Activated CD4-positive, alpha-beta memory T cell treated with anti-CD3 and anti-CD28 coated beads, Interleukin-2, amount 10 ng/mL, durations not matched to agents 7 days and 5 days (primary cell): ENCODE measurements at regions not wholly inside any gene's neighbourhood (a gene's known extent, or its start where the extent isn't known, plus 50 kb on each side); places are given as distances from the start of the nearest gene placed in this dataset.

Source experiments
- CTCF ChIA-PET: fragments of 350-600 bp; sonication (Branson Sonifier 250); formaldehyde crosslinking; loops from one replicate; lab custom pipeline; 2021; ENCODE audit warnings: antibody characterized with exemption, inconsistent platforms; lab: Charles Lee
- POLR2A ChIA-PET: fragments of 350-600 bp; sonication (Branson Sonifier 250); formaldehyde crosslinking; loops from one replicate; lab custom pipeline; 2021; ENCODE audit warnings: antibody characterized with exemption; lab: Charles Lee
- DNase-seq: peaks from one replicate; pipeline ENCODE4 v3.0.0-alpha.2; 2020
- H3K27ac Mint-ChIP-seq: one replicate; pipeline ENCODE4 v1.8.0; 2021; ENCODE audit warnings: mild to moderate bottlenecking, mixed read lengths
- H3K27me3 Mint-ChIP-seq: one replicate; pipeline ENCODE4 v1.8.0; 2021; ENCODE audit warnings: mixed read lengths
- H3K36me3 Mint-ChIP-seq: one replicate; pipeline ENCODE4 v1.8.0; 2021; ENCODE audit warnings: low read depth, mixed read lengths
- H3K4me1 Mint-ChIP-seq: one replicate; pipeline ENCODE4 v1.8.0; 2021; ENCODE audit warnings: mixed read lengths
- H3K4me3 Mint-ChIP-seq: one replicate; pipeline ENCODE4 v1.8.0; 2021; ENCODE audit warnings: mild to moderate bottlenecking, mixed read lengths
- H3K9me3 Mint-ChIP-seq: one replicate; pipeline ENCODE4 v1.8.0; 2021; ENCODE audit warnings: mixed read lengths

DNA sequence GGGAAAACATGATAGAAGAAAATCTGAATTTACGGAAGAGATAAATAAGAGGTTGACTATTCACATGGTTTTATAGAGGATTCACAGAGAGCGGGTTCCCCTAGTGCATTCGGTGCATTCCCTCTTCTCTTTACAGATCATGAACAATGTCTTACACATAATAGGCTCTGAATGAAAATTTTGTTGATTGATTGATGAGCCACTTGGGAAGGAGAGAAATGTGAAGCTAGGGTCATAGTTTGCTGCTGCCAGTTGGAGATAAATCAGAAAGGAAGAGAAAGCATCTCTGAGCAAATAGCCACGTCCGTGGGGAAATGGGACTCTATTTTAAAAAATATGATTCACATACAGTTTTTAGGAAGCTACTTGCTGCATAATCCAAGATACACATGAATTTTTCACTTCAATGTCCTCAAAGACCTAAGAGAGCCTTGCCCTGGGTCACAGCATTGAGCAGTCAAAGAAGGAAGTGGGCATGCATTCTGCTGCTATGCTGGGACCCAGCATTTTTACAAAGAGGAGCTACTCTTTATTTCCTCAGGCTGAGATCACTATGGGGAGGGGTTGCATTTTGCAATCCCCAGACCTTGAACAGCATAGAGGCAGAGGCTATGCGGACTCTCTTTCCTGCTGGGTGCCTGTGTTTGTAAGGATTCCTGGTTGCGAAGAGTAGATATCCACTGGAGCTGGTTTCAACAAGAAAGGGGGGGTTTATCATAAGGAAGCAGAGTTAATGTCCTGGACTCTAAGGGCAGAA, 395.3 kb downstream of the TSN start:
- CTCF ChIA-PET: no interaction called here

DNA sequence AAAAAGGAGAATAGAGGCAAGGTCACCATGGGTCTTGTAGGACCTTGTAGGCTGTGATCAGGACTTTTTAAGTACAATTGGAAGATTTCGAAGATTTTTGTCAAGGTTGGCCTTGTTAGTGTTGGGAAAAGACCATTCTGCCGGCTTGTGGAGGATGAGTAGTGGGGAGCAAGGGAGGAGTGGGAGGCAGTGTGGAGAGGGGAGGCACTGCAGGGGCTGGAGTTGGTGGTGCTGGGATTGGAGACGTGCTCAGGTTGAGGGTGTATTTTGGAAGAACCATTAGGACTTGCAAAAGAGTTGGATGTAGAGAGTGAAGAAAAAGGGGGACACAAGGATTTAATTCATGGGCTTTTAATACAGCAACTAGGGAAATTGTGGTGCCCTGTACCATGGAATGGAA, 397.1 kb downstream of the TSN start:
- ChIA-PET POLR2A (no interaction called here), CTCF (no interaction called here)
- Mint-ChIP-seq H3K27me3 (no peaks in the 10 kb centered on the region), H3K4me3 (no peak overlapping the region), H3K36me3 (no peaks in the 10 kb centered on the region), H3K4me1 (no peaks in the 10 kb centered on the region), H3K9me3 (no peaks in the 10 kb centered on the region), H3K27ac (no peak overlapping the region)
- no peak for DNase-seq

More for the DNA sequence above, 395.3 kb downstream of the TSN start:
- DNase-seq: no peak
- Mint-ChIP-seq H3K27me3 (no peaks in the 10 kb centered on the region), H3K4me1 (no peaks in the 10 kb centered on the region), H3K9me3 (no peaks in the 10 kb centered on the region), H3K4me3 (no peak overlapping the region), H3K27ac (no peak overlapping the region), H3K36me3 (no peaks in the 10 kb centered on the region)
- POLR2A ChIA-PET: no interaction called here

DNA sequence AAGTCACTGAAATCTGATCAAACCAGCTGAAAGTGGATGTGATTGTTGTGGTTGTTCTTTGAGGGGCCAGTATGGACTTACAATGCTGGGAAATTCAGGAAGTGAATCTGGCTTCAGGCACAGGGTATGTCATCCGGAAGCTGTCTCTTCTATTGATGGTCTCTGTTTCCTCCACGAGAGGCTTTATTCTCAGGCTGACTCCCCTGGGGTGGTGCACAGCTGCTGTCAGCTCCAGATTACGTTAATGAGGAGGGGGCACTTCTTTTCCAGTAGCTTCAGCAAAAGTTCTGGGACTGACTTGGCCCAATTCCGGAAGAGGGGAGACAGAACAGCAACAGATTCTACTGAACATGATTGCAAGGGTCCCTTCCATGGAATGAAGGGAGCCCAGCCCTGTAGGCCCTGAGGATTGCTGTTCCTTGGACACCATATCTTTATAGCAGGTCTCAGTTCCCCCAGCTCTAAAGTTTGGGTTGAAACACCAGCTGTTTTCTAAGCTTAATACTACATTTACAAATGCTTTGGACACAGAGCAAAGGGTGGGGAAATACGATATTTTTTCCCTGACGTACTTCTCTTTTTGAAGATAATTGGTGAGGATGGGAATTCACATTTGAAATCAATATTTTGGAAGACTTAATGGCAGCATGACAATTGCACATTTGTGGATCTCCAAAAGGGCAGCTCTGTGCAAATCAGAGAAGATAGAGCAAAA, 400.9 kb downstream of the TSN start:
- no peaks in the 10 kb centered on the region for H3K4me1 Mint-ChIP-seq
- no peak overlapping the region for H3K4me3 Mint-ChIP-seq
- no peaks in the 10 kb centered on the region for H3K9me3 Mint-ChIP-seq
- POLR2A ChIA-PET: no interaction called here
- no peak overlapping the region for H3K27ac Mint-ChIP-seq
- no peaks in the 10 kb centered on the region for H3K36me3 Mint-ChIP-seq
- no peaks in the 10 kb centered on the region for H3K27me3 Mint-ChIP-seq
- CTCF ChIA-PET: no interaction called here
- no peak for DNase-seq

DNA sequence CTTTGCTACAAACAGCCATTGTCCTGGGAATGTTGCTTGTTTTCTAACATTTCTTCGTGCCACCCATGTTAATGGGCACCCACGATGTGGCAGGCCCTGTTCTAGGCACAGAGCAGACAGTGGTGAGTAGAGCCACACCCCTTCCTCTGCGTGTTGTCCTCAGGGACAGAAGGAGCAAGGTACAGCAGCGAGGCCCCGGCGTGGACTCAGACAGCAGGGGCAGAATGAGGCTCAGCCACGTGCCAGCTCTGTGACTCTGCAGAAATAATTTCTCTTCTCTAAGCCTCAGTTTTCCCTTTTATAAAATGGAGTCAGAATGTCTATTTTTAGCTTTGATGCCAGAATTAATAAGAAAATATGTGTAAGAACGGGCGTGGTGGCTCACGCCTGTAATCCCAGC, 401.7 kb downstream of the TSN start:
- no peak overlapping the region for H3K4me3 Mint-ChIP-seq
- POLR2A ChIA-PET: no interaction called here
- H3K36me3 Mint-ChIP-seq: no peaks in the 10 kb centered on the region
- no peak for DNase-seq
- H3K4me1 Mint-ChIP-seq: no peaks in the 10 kb centered on the region
- H3K9me3 Mint-ChIP-seq: no peaks in the 10 kb centered on the region
- CTCF ChIA-PET: no interaction called here
- no peaks in the 10 kb centered on the region for H3K27me3 Mint-ChIP-seq
- no peak overlapping the region for H3K27ac Mint-ChIP-seq

DNA sequence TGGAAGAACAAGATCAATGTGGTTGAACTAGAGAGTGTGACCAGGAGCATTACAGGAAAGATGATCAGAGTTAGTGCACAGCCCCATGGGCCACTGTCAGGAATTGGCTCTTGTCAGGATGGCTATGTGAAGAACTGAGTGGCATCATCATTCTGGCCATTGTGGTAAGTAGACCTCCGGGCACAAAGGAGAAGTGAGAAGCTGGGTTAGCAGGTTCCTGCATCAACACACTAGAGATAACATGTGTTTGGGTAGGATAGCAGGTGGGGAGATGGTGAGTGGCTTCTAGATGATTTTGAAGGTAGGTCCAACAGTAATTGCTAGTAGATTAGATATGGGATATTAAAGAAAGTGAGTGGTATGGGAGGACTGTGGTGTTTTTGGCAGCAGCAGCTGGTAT, 408.2 kb downstream of the TSN start:
- Mint-ChIP-seq H3K36me3 (no peaks in the 10 kb centered on the region), H3K4me3 (no peak overlapping the region), H3K27ac (no peak overlapping the region), H3K9me3 (no peaks in the 10 kb centered on the region), H3K4me1 (no peaks in the 10 kb centered on the region), H3K27me3 (no peaks in the 10 kb centered on the region)
- no peak for DNase-seq
- POLR2A ChIA-PET: no interaction called here
- CTCF ChIA-PET: no interaction called here

DNA sequence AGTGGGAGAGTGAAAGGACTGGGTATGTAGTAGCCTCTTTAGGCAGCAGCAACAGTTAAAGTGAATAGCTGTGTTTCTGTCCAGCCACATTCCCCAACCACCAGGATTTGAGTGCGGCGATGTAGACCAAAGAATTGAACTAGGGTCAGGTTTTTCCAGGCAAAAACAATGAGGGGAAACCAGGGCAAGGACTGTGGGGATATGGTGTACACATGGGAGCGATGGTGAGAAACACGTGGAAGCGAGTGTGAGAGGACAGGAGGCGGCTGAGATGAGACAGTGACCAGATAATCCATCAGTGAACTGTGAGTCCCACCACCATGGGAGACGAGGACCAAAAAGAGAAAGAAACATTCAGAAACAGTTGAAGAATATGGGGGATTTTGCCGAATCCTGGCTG, 409.5 kb downstream of the TSN start:
- ChIA-PET CTCF (no interaction called here), POLR2A (no interaction called here)
- Mint-ChIP-seq H3K4me3 (no peak overlapping the region), H3K4me1 (no peaks in the 10 kb centered on the region), H3K9me3 (no peaks in the 10 kb centered on the region), H3K27ac (no peak overlapping the region), H3K27me3 (no peaks in the 10 kb centered on the region), H3K36me3 (no peaks in the 10 kb centered on the region)
- no peak for DNase-seq

DNA sequence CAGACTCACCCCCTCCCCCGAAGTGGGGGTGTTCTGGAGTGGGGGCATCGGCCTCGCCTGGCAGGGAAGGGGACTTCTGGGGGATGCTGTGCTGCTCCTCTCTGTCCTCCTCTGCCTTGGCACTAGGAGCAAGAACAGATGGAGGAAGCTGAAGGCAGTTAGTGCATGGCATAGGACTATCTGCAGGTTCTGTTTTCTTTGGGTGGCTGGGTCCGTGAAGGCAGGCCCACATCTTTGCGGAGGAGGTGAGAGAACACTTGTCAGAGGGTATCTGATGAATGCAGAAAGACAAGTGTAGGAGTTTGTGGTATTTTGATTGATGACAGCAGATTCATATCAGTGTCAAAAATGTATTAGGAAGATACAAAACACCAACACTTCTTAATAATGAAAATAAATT, 411.4 kb downstream of the TSN start:
- H3K27me3 Mint-ChIP-seq: no peaks in the 10 kb centered on the region
- no peaks in the 10 kb centered on the region for H3K4me1 Mint-ChIP-seq
- CTCF ChIA-PET: no interaction called here
- no peaks in the 10 kb centered on the region for H3K9me3 Mint-ChIP-seq
- H3K36me3 Mint-ChIP-seq: no peaks in the 10 kb centered on the region
- POLR2A ChIA-PET: no interaction called here
- H3K4me3 Mint-ChIP-seq: no peak overlapping the region
- DNase-seq: no peak
- H3K27ac Mint-ChIP-seq: no peak overlapping the region

DNA sequence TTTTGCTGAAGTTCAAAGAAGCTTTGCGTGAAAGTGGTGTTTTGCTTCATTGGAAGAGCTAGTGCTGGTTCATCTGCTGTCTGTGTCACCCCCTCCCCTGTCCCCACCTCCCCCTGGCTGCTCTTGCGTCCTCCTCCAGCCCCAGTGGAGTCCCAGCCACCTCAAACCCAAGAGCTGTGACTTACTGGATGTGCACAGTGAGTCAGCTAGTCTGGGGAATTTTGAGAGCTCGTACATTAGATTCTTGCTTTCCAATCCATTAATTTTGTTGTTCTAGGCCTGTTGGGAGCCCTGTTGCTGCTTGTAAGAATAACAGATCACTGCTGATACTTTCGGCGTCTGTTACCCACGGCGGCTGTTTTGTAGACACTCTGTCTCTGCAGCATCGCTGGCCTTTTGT, 412.1 kb downstream of the TSN start:
- no peaks in the 10 kb centered on the region for H3K27me3 Mint-ChIP-seq
- no peak for DNase-seq
- H3K4me1 Mint-ChIP-seq: no peaks in the 10 kb centered on the region
- H3K9me3 Mint-ChIP-seq: no peaks in the 10 kb centered on the region
- H3K27ac Mint-ChIP-seq: no peak overlapping the region
- no peaks in the 10 kb centered on the region for H3K36me3 Mint-ChIP-seq
- ChIA-PET CTCF (no interaction called here), POLR2A (no interaction called here)
- H3K4me3 Mint-ChIP-seq: no peak overlapping the region

DNA sequence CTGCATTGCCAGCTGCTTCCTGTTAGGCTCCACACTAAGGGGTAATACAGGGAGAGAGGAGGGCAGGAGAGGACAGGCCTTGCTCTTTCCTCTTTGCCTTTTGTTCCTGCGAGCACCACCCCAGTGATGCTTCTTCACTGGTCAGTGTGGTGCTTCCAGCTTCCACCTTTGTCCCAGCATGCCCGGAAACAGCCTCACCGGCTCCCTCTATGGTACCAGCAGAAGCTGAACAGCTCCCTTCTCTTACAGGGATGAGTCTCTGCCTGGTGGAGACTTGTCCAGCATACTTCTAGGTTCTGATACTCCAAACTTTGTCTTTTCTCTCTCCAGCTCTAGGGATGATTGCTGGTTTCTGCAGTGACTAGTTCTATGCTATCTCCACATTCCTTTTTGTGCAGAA, 413.3 kb downstream of the TSN start:
- Mint-ChIP-seq H3K4me3 (no peak overlapping the region), H3K9me3 (no peaks in the 10 kb centered on the region), H3K36me3 (no peaks in the 10 kb centered on the region), H3K27me3 (no peaks in the 10 kb centered on the region), H3K27ac (no peak overlapping the region), H3K4me1 (no peaks in the 10 kb centered on the region)
- no peak for DNase-seq
- ChIA-PET CTCF (no interaction called here), POLR2A (no interaction called here)

DNA sequence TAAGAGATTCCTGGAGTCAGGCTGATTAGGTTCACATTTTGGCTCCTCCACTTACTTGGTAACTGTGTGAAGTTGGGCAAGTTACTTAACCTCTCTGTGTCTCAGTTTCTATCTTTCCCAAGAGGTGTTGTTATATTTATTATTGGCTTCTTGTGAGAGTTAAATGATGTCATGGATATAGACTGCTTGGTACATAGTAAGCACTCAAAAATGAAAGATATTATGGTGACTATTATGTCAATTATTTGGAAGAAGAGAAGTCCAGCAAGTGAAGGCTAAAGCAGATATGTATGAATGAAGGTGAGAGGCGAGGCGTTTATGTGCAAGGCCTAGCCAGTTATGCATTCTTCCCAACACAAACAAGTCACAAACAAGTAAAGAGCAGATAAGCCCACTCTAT, 417.4 kb downstream of the TSN start:
- Mint-ChIP-seq H3K36me3 (no peaks in the 10 kb centered on the region), H3K4me3 (no peak overlapping the region), H3K4me1 (no peaks in the 10 kb centered on the region), H3K9me3 (no peaks in the 10 kb centered on the region), H3K27me3 (no peaks in the 10 kb centered on the region), H3K27ac (no peak overlapping the region)
- ChIA-PET POLR2A (no interaction called here), CTCF (no interaction called here)
- no peak for DNase-seq

DNA sequence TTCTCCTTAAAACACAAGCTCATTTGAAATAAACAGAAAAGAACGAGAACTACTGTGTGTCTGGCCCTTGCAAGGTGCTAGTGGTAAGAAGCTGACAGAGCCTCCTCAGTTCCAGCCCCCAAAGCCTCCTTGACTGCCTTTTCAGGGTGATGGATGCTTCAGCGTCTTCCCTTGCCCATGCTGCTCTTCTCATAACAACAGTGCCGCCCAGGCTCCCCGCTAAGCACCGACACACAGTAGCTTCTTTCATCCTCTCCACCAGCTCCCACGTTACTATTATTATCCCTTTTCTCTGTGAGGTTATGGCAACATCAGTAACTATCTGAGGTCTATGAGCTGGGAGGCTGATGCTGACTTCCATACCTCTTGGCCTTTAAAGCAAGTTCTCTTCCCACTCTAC, 418.6 kb downstream of the TSN start:
- H3K27me3 Mint-ChIP-seq: no peaks in the 10 kb centered on the region
- no peaks in the 10 kb centered on the region for H3K4me1 Mint-ChIP-seq
- ChIA-PET CTCF (no interaction called here), POLR2A (no interaction called here)
- DNase-seq: no peak
- H3K4me3 Mint-ChIP-seq: no peak overlapping the region
- H3K36me3 Mint-ChIP-seq: no peaks in the 10 kb centered on the region
- H3K27ac Mint-ChIP-seq: no peak overlapping the region
- no peaks in the 10 kb centered on the region for H3K9me3 Mint-ChIP-seq

DNA sequence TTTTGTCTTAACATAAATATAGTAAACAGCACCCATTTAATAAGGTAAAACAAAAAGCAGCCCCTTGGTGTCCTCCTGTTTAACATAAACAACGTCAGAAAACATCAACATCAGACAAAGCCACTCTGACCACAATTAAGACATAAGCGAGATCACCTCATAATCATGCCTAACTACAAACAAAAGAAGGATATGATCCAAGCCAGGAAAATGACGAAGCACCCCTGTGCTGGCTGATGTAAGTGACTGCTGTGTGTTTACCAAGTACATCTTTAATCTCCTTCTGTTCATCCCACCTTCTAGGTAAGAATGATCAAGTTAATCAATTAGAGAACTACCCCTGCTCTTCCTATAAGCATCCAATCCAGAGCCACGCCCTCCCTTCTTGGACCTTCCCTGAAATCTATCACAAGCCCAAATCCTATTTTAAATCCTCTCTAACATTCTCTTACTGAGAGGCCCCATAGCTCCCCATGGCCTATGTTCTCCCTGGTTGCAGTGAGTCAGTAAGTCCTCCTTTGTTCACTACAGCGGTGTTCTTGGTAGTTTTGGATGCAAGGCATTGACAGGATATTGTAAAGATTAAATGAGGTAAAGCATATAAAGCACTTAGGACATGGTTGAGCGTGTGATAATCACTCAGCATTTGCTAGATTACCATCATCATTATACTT, 424.2 kb downstream of the TSN start:
- no peak overlapping the region for H3K27ac Mint-ChIP-seq
- H3K9me3 Mint-ChIP-seq: no peaks in the 10 kb centered on the region
- no peaks in the 10 kb centered on the region for H3K36me3 Mint-ChIP-seq
- CTCF ChIA-PET: no interaction called here
- no peak for DNase-seq
- H3K4me3 Mint-ChIP-seq: no peak overlapping the region
- no peaks in the 10 kb centered on the region for H3K4me1 Mint-ChIP-seq
- POLR2A ChIA-PET: no interaction called here
- peaks cover 2% of the 10 kb centered on the region for H3K27me3 Mint-ChIP-seq

DNA sequence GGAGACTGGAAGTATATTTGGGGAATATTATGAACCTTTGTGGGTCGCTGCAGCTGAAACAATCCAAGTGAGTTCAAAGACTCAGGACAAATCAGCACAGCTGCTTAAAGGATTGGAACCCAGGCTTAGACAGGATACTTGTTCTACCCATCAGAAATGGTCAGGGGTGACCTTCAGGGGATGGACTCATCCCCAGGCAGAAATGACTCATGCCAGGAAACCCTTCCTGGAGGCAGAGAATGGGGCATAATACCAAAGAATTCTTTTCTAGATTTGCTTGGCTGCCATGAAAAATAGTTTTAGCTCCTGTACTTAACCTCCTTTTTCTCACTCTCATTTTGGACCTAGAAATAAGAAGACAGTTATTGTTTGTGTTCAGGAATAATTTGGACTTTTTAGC, 425.5 kb downstream of the TSN start:
- CTCF ChIA-PET: no interaction called here
- POLR2A ChIA-PET: no interaction called here
- Mint-ChIP-seq H3K9me3 (no peaks in the 10 kb centered on the region), H3K36me3 (no peaks in the 10 kb centered on the region), H3K4me3 (no peak overlapping the region), H3K27ac (no peak overlapping the region), H3K4me1 (no peaks in the 10 kb centered on the region), H3K27me3 (peaks cover 2% of the 10 kb centered on the region)
- DNase-seq: no peak
